Inflammatory macrophage treated with lipopolysaccharide for 4 hours (primary cell): ENCODE measurements at regions not wholly inside any gene's neighbourhood (a gene's known extent, or its start where the extent isn't known, plus 50 kb on each side); places are given as distances from the start of the nearest gene placed in this dataset.
"Not testable (repeated sequence)": the region's sequence is repeated elsewhere in the genome, so short reads cannot be mapped to it uniquely, and the experiment has no call there.

Source experiments
- DNase-seq: peaks from one replicate; pipeline ENCODE4 v3.0.0-alpha.2; 2020

GRCh38 chr18:49731860-49732311, 81.4 kb downstream of the ACAA2 start:
- no peak for DNase-seq

GRCh38 chr18:49731421-49731841, 81.9 kb downstream of the ACAA2 start:
- no peak for DNase-seq

GRCh38 chr18:49730951-49731391, 82.4 kb downstream of the ACAA2 start:
- no peak for DNase-seq

- peak; percentile 41 for DNase-seq
Observed at GRCh38 chr18:49728542-49728941, 84.8 kb downstream of the ACAA2 start.

- no peak for DNase-seq
Observed at GRCh38 chr18:49727816-49728215, 85.5 kb downstream of the ACAA2 start.

- DNase-seq: no peak
Observed at GRCh38 chr18:49726675-49726963, 86.7 kb downstream of the ACAA2 start.

GRCh38 chr18:49725809-49726674, 87.3 kb downstream of the ACAA2 start:
- no peak for DNase-seq

GRCh38 chr18:49723648-49724180, 89.6 kb downstream of the ACAA2 start:
- DNase-seq: no peak

GRCh38 chr18:49722477-49722876, 90.9 kb downstream of the ACAA2 start:
- DNase-seq: no peak

GRCh38 chr18:49721981-49722380, 91.4 kb downstream of the ACAA2 start:
- DNase-seq: no peak

GRCh38 chr18:49720944-49721343, 92.4 kb downstream of the ACAA2 start:
- not testable (repeated sequence) for DNase-seq

GRCh38 chr18:49717617-49718016, 95.7 kb downstream of the ACAA2 start:
- no peak for DNase-seq

GRCh38 chr18:49716035-49716434, 97.3 kb downstream of the ACAA2 start:
- DNase-seq: no peak

GRCh38 chr18:49709347-49709690, 104.0 kb downstream of the ACAA2 start:
- DNase-seq: no peak

- no peak for DNase-seq
Observed at GRCh38 chr18:49708662-49709346, 104.5 kb downstream of the ACAA2 start.

- DNase-seq: no peak
Observed at GRCh38 chr18:49707599-49707998, 105.7 kb downstream of the ACAA2 start.

GRCh38 chr18:49704334-49704733, 109.0 kb downstream of the ACAA2 start:
- no peak for DNase-seq

GRCh38 chr18:49701190-49701589, 112.1 kb downstream of the ACAA2 start:
- no peak for DNase-seq

GRCh38 chr18:49699303-49699702, 114.0 kb downstream of the ACAA2 start:
- DNase-seq: no peak

- no peak for DNase-seq
Observed at GRCh38 chr18:49698525-49699025, 114.8 kb downstream of the ACAA2 start.

- DNase-seq: no peak
Observed at GRCh38 chr18:49697757-49698524, 115.4 kb downstream of the ACAA2 start.

- DNase-seq: no peak
Observed at GRCh38 chr18:49697049-49697448, 116.3 kb downstream of the ACAA2 start.

- DNase-seq: no peak
Observed at GRCh38 chr18:49694402-49694801, 118.9 kb downstream of the ACAA2 start.
